H1 (cell line): ENCODE measurements at regions not wholly inside any gene's neighbourhood (a gene's known extent, or its start where the extent isn't known, plus 50 kb on each side); places are given as distances from the start of the nearest gene placed in this dataset.

Experiments
- HDAC6 ChIP-seq: IDR thresholded peaks from one replicate; pipeline ENCODE4 v1.7.1; 2012; ENCODE audit warnings: low read depth, mild to moderate bottlenecking, inconsistent platforms, low read length, moderate library complexity
- PHF8 ChIP-seq: fragments of 200-600 bp; sonication (generic); conservative IDR thresholded peaks from 2 replicates; pipeline ENCODE4 v1.7.1; 2012; ENCODE audit warnings: low read depth, mild to moderate bottlenecking, inconsistent platforms, low read length, moderate library complexity

GRCh38 chr19:13693889-13694288 is 70.4 kb upstream of the MRI1 start (continued):
- TF ChIP-seq PHF8 = no peak
- TF ChIP-seq HDAC6 = no peak
